ENCODE measurements at regions not wholly inside any gene's neighbourhood (a gene's known extent, or its start where the extent isn't known, plus 50 kb on each side); places are given as distances from the start of the nearest gene placed in this dataset.

DNA sequence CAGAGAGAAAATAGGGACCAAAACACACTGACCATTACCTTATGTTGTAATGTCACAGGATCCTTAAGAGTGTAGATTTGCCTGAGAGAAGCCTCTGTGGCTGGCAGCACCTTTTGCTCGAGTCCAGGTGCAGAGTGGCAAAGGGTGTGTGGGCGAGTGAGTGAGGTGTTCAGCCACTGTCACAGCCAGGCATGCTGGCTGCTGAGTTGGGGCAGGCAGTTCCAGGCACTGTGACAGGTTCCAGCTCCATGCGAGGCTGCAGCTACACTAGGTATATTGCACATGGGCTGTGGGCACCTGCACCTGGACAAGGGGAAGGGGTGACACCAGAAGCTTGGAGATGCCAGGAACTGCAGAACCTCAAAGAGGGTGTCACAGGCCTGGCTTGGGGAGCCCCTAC, 1370.4 kb upstream of the PRMT6 start:
- TF ChIP-seq TAF1 (IDR thresholded peaks at IDR 0.05; ENCODE audit: borderline replicate concordance, low read depth, low read length) (no peak), POLR2AphosphoS5 (IDR thresholded peaks at IDR 0.05; ENCODE audit: low read depth, low read length) (no peak), POLR2A (IDR thresholded peaks at IDR 0.05; ENCODE audit: low read depth, low read length) (no peak)
- FAIRE-seq (no peak), DNase-seq (ENCODE audit: insufficient read length) (no peak)

DNA sequence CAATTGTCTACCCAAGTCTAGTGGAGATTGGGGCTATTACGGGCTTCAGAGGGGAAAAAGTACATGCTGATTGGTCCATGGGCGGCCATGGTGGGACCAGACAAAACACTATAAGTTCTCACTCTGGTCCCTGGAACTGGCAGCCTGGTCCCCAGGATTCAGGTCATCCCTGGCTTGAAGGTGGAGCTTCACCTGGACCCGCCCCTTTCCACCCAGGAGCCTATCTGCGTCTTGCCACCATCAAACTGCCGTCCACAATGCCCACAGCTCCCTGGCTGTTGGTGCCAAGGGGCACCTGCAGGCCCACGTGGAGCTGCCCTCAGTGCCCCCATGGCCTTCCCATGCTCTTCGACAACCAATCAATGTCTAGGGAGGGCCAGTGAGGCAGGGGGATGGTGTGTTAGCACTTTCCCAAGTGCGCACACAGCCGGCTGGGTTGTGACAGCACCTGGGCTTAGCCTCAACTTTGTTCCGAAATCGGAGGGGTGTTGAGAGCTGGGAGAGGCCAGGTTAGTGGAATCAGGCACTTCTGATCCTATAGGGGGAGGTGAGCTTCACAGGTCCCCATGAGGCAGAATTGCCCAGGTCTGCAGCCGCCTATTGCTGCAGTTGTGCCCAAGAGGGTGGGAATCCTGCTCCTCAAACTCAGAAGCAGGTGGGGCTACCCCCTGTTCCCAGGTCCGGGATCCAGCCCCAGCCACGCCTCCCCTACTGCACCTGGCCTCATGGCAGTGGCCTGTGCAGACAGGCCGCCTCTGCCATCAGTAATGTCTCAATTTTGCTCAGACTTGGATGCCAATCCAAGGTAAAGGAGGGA, 1369.4 kb upstream of the PRMT6 start:
- no peak for TF ChIP-seq POLR2AphosphoS5 (IDR thresholded peaks at IDR 0.05; ENCODE audit: low read depth, low read length)
- TF ChIP-seq TAF1 (IDR thresholded peaks at IDR 0.05; ENCODE audit: borderline replicate concordance, low read depth, low read length) = no peak
- TF ChIP-seq POLR2A (IDR thresholded peaks at IDR 0.05; ENCODE audit: low read depth, low read length) = no peak
- FAIRE-seq = no peak
- no peak for DNase-seq (ENCODE audit: insufficient read length)

DNA sequence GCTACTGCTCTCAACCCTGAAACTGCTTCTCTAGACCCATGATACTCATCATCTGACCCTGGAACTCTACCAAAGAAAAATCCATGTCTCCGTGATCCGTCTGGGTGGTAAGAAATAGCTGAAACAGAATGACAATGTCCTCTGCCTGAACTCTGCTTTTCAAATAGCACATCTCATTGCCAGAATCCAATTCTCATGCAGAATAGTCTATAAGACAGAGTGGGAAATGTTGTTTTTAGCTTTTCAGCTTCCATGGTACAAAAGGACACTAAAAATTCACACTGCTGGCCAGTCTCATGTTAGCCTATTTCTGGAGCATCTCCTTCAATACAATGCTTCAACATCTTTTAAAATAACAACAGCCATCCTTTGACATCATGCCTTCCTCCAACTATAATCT, 1355.8 kb upstream of the PRMT6 start:
- TF ChIP-seq TAF1 (IDR thresholded peaks at IDR 0.05; ENCODE audit: borderline replicate concordance, low read depth, low read length) = no peak
- TF ChIP-seq POLR2AphosphoS5 (IDR thresholded peaks at IDR 0.05; ENCODE audit: low read depth, low read length) = no peak
- no peak for TF ChIP-seq POLR2A (IDR thresholded peaks at IDR 0.05; ENCODE audit: low read depth, low read length)
- DNase-seq (ENCODE audit: insufficient read length) (no peak), FAIRE-seq (no peak)

DNA sequence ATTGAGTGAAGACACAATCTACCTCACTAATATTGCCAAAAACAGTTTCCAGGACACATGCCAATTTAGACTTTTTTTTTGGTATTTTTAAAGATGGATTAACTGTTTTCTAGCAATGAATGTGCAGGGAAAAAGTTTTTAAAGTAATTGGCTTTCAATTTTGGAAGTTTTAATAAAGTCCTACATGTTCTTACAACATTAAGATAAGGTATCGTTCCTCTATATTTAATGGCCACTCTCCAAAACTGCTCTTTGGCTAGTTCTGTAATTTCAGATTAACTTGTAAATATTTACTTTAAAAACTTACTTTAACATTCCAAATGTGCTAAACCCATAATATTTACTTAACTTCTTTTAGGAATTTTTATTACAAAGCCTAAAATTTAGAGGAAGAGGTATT, 1332.2 kb upstream of the PRMT6 start:
- DNase-seq (ENCODE audit: insufficient read length) (no peak), FAIRE-seq (no peak)
- TF ChIP-seq POLR2A (IDR thresholded peaks at IDR 0.05; ENCODE audit: low read depth, low read length) = no peak
- no peak for TF ChIP-seq POLR2AphosphoS5 (IDR thresholded peaks at IDR 0.05; ENCODE audit: low read depth, low read length)
- TF ChIP-seq TAF1 (IDR thresholded peaks at IDR 0.05; ENCODE audit: borderline replicate concordance, low read depth, low read length) = no peak

DNA sequence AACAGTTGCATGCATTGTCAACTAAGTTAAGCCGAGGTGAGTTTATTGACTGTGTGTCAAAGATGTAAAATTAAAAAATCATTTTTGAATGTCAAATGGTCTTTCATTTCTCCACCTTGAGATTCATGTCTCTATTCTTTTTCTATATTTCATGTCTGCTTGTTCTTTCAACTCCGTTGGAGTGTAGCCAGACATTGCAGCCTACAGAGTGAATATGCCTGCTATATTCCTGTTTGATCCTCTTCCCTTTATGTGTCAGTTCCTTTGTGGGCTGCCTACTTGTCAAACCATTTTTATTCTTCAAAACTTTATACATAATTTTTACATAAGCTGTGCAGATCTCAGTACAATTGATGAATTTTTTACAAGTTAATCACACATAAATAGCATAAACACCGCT, 1325.8 kb upstream of the PRMT6 start:
- DNase-seq (ENCODE audit: insufficient read length) = no peak
- no peak for FAIRE-seq
- no peak for TF ChIP-seq TAF1 (IDR thresholded peaks at IDR 0.05; ENCODE audit: borderline replicate concordance, low read depth, low read length)
- TF ChIP-seq POLR2AphosphoS5 (IDR thresholded peaks at IDR 0.05; ENCODE audit: low read depth, low read length) = no peak
- TF ChIP-seq POLR2A (IDR thresholded peaks at IDR 0.05; ENCODE audit: low read depth, low read length) = no peak

DNA sequence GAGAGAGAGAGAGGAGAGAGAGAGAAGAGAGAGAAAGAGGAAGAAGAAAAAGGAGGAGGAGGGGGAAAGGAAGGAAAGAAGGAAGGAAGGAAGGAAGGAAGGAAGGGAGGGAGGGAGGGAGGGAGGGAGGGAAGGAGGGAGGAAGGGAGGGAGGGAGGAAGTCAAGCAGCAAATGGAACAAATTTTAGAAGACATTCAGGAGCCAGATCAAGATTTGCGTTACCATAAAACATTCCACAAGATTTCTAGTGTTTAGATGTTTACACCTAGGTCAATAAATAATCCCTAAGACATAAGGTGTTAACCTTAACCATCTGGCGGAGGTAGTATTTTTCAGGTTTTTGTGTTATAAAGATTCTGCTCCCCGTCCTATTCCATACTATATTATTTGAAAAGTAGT, 1320.1 kb upstream of the PRMT6 start:
- no peak for DNase-seq (ENCODE audit: insufficient read length)
- TF ChIP-seq POLR2A (IDR thresholded peaks at IDR 0.05; ENCODE audit: low read depth, low read length) (no peak), POLR2AphosphoS5 (IDR thresholded peaks at IDR 0.05; ENCODE audit: low read depth, low read length) (no peak), TAF1 (IDR thresholded peaks at IDR 0.05; ENCODE audit: borderline replicate concordance, low read depth, low read length) (no peak)
- FAIRE-seq = no peak

DNA sequence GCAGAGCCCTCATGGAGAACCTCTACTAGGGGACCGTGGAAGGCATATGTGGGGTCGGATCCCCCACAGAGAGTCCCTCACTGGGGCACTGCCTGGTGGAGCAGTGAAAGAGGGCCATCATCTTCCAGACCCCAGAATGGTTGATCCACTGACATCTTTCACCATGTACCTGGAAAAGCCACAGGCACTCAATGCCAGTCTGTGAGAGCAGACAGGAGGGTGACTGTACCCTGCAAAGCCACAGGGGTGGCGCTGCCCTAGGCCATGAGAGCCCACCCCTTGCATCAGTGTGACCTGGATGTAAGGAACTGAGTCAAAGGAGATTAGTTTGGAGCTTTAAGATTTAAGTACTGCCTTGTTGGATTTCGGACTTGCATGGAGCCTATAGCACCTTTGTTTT, 1276.7 kb upstream of the PRMT6 start:
- FAIRE-seq (no peak), DNase-seq (ENCODE audit: insufficient read length) (no peak)
- no peak for TF ChIP-seq POLR2A (IDR thresholded peaks at IDR 0.05; ENCODE audit: low read depth, low read length)
- TF ChIP-seq TAF1 (IDR thresholded peaks at IDR 0.05; ENCODE audit: borderline replicate concordance, low read depth, low read length) = no peak
- no peak for TF ChIP-seq POLR2AphosphoS5 (IDR thresholded peaks at IDR 0.05; ENCODE audit: low read depth, low read length)

DNA sequence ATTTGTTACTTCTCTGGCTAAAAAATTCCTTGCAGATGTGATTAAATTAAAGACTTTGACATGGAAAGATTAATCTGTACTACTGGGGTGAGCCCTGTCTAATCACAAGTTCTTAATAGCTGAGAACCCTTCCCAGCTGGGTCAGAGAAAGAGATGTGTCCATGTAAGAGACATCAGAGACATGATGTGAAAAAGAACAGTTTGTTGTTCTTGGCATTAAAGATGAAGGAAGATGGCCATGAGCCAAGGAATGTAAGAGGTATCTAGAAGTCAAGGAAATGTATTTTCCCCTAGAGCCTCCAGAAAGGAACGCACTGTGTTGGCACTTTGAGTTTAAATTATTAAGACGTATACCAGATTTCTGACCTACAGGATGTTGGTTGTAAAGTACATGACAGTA, 1271.5 kb upstream of the PRMT6 start:
- no peak for FAIRE-seq
- DNase-seq (ENCODE audit: insufficient read length) = no peak
- TF ChIP-seq POLR2A (IDR thresholded peaks at IDR 0.05; ENCODE audit: low read depth, low read length) (no peak), POLR2AphosphoS5 (IDR thresholded peaks at IDR 0.05; ENCODE audit: low read depth, low read length) (no peak), TAF1 (IDR thresholded peaks at IDR 0.05; ENCODE audit: borderline replicate concordance, low read depth, low read length) (no peak)

DNA sequence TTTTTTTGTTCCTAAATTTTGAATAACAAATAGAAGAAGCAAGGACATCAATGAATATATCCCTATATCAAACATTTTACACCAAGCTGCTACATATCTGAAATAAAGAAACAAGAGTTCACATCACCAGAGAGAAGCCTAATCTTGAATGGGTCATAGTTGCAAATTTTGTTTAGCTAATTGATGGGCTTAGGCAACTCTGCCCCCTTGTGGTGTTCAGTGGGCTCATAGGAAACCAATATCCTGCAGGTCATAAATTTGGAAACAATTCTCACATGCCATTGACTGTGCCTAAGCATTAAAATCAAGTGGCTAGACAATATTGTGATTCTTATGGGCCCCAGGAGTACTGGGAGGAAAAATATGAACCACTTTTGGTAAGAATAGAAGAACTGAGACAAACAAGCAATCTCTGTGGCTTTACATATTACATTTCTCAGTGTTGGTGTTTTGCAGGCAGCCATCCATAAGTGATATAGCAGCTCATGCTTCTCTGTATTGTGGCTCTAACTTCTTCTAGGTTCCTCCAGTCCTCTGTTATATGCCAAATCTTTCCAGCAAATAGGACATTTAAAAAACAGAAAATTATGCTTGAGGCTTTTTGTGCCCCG, 1262.8 kb upstream of the PRMT6 start:
- FAIRE-seq (peak; percentile 80), DNase-seq (ENCODE audit: insufficient read length) (no peak)
- TF ChIP-seq POLR2A (IDR thresholded peaks at IDR 0.05; ENCODE audit: low read depth, low read length) (no peak), TAF1 (IDR thresholded peaks at IDR 0.05; ENCODE audit: borderline replicate concordance, low read depth, low read length) (no peak)

DNA sequence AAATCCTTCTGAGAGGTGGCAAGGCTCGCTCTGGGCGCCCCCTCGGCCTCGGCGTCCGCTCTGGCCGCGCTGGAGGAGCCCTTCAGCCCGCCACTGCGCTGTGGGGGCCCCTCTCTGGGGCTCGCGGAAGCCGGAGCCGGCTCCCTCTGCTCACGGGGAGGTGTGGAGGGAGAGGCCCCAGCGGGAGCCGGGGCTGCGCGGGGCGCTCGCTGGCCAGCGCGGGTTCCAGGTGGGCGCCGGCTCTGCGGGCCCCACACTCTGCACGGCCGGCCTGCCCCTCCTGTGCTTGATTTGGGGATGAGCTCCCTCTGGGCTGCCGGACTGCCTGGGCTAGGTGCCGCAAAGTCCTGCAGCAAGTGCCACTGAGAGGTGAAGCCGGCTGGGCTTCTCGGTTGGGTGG, 1260.7 kb upstream of the PRMT6 start:
- no peak for DNase-seq (ENCODE audit: insufficient read length)
- FAIRE-seq = no peak
- no peak for TF ChIP-seq POLR2AphosphoS5 (IDR thresholded peaks at IDR 0.05; ENCODE audit: low read depth, low read length)
- TF ChIP-seq POLR2A (IDR thresholded peaks at IDR 0.05; ENCODE audit: low read depth, low read length) = no peak
- TF ChIP-seq TAF1 (IDR thresholded peaks at IDR 0.05; ENCODE audit: borderline replicate concordance, low read depth, low read length) = no peak

DNA sequence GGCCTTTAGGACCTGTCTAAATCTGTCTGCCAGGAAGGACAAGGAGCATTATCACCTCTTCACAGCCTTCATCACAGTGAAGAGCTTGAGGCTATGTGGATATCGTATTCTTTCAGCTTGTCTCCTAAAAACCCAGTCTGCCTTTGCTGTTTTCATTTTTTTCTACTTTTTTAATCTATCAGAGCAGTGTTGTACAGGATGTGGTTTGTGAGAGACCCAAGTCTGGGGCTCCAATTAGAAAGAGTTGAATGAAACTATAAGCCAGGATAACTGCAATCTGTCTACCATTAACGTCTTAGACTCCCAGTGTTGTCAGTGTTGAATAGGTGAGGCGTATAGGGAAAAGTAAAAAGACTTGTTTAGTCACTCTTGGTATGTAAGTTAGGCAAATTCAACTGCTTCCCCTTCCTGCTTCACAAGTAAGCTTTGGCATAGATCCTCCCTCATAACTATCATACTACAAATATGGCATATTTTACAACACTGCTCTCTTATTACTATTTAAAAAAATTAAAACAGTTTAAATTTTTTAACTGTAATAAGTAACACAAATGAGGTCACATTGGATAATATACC, 1225.8 kb upstream of the PRMT6 start:
- DNase-seq (ENCODE audit: insufficient read length) (no peak), FAIRE-seq (no peak)
- TF ChIP-seq POLR2A (IDR thresholded peaks at IDR 0.05; ENCODE audit: low read depth, low read length) = no peak
- TF ChIP-seq TAF1 (IDR thresholded peaks at IDR 0.05; ENCODE audit: borderline replicate concordance, low read depth, low read length) = no peak

DNA sequence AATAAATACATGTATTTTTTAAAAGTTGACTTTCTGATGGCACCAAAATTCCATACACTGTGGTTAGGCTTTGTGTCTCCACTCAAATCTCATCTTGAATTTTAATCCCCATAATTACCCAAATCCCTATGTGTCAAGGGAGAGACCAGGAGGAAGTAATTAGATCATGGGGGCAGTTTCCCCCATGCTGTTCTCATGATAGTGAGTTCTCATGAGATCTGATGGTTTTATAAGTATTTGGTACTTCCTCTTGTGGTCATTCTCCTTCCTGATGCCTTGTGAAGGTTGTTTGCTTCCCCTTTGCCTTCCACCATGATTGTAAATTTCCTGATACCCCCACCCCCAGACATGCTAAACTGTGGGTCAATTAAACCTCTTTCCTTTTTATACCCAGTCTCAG, 1218.4 kb upstream of the PRMT6 start:
- DNase-seq (ENCODE audit: insufficient read length) (no peak), FAIRE-seq (no peak)

More for the DNA sequence above, 1218.4 kb upstream of the PRMT6 start:
- TF ChIP-seq POLR2AphosphoS5 (IDR thresholded peaks at IDR 0.05; ENCODE audit: low read depth, low read length) (no peak), TAF1 (IDR thresholded peaks at IDR 0.05; ENCODE audit: borderline replicate concordance, low read depth, low read length) (no peak), POLR2A (IDR thresholded peaks at IDR 0.05; ENCODE audit: low read depth, low read length) (no peak)
